ENCODE measurements at regions not wholly inside any gene's neighbourhood (a gene's known extent, or its start where the extent isn't known, plus 50 kb on each side); places are given as distances from the start of the nearest gene placed in this dataset.

DNA sequence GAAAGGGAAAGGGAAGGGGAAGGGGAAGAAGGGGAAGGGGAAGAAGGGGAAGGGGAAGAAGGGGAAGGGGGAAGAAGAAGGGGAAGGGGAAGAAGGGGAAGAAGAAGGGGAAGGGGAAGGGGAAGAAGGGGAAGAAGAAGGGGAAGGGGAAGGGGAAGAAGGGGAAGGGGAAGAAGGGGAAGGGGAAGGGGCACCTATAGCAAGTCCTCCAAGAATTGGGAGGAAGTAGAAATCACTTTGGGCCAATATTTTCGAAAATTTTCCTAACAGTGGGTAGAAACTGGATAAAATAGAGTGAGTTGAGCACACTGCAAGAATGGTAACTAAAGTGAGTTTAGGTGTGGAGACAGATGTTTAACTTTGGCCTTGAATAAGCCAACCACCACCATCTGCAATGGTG lies 915.3 kb downstream of the DNAH5 start:
- H3K4me3 ChIP-seq = no peak overlapping the region
- H3K36me3 ChIP-seq = no peaks in the 10 kb centered on the region
- no peak overlapping the region for H3K27ac ChIP-seq
- H3K9me3 ChIP-seq = no peaks in the 10 kb centered on the region
- no peaks in the 10 kb centered on the region for H3K27me3 ChIP-seq
- DNase-seq (ENCODE audit: low spot score) = no peak
- TF ChIP-seq, protein P1, sequence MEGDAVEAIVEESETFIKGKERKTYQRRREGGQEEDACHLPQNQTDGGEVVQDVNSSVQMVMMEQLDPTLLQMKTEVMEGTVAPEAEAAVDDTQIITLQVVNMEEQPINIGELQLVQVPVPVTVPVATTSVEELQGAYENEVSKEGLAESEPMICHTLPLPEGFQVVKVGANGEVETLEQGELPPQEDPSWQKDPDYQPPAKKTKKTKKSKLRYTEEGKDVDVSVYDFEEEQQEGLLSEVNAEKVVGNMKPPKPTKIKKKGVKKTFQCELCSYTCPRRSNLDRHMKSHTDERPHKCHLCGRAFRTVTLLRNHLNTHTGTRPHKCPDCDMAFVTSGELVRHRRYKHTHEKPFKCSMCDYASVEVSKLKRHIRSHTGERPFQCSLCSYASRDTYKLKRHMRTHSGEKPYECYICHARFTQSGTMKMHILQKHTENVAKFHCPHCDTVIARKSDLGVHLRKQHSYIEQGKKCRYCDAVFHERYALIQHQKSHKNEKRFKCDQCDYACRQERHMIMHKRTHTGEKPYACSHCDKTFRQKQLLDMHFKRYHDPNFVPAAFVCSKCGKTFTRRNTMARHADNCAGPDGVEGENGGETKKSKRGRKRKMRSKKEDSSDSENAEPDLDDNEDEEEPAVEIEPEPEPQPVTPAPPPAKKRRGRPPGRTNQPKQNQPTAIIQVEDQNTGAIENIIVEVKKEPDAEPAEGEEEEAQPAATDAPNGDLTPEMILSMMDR (IDR thresholded peaks at IDR 0.05) = no peak
- H3K4me1 ChIP-seq = no peaks in the 10 kb centered on the region

DNA sequence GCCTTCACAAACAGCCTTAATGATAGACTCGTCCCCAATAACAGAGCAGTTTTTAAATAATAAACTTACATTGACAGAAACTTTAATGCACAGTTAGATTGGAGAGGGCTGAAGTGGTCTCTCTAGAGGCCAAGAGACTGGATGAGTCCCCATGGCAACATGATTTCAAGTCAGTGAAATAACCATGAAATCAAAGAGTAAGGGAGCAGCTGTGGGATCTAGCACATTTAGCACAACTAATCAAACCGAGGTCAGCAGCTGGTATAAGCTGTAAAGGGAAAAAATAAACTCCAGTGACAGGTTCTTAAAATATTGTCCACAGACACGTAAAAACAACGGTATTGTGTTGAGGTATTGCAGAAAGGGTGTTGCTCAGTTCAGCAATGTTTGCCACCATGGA lies 916.6 kb downstream of the DNAH5 start:
- no peak for DNase-seq (ENCODE audit: low spot score)
- Histone ChIP-seq H3K4me3 (no peak overlapping the region), H3K36me3 (no peaks in the 10 kb centered on the region), H3K4me1 (no peaks in the 10 kb centered on the region), H3K9me3 (no peaks in the 10 kb centered on the region), H3K27me3 (no peaks in the 10 kb centered on the region), H3K27ac (no peak overlapping the region)
- TF ChIP-seq, protein P1 (IDR thresholded peaks at IDR 0.05) = no peak

DNA sequence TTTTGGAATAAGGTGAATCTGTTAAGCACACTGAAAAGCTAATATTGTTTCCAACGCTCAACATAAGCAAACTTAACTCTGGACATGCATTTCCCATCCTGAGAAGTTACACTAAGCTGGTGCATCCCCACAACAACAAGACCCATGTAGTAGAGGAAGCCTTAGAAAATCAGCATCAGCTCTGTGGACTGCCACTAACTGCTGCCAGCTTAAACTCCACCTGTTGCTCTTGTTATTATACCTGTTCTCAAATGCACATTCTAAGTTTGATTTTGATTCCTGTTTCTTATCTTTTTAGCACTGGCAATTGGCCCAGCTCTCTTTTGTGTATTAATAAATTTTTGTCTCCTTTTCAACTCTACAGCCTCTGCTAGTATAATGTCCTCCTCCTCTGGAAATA lies 924.8 kb downstream of the DNAH5 start:
- no peak for DNase-seq (ENCODE audit: low spot score)
- H3K9me3 ChIP-seq = no peaks in the 10 kb centered on the region
- TF ChIP-seq, protein P1 (IDR thresholded peaks at IDR 0.05) = no peak
- H3K36me3 ChIP-seq = no peaks in the 10 kb centered on the region
- no peaks in the 10 kb centered on the region for H3K4me1 ChIP-seq
- no peak overlapping the region for H3K27ac ChIP-seq
- no peaks in the 10 kb centered on the region for H3K27me3 ChIP-seq
- H3K4me3 ChIP-seq = no peak overlapping the region

DNA sequence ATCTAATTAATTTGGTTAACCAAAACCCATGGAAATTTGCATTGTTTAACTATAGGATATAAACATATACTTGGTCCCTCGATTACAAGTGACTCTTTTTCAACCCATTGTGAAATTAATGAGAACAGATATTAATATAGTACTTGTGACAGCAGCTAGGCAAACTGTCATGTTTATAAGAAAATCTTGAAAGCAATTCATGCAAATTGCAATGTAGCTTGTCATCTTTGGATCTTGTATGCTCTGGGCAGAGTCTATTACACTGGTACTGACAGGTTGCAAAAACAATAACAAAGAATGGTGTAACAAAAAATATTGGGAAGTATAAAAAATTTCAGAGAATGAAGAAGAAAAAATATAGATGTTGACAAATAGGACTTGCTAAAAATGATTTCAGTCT lies 941.0 kb downstream of the DNAH5 start:
- Histone ChIP-seq H3K27ac (no peak overlapping the region), H3K27me3 (no peaks in the 10 kb centered on the region), H3K36me3 (no peaks in the 10 kb centered on the region), H3K4me1 (no peaks in the 10 kb centered on the region), H3K4me3 (no peak overlapping the region), H3K9me3 (no peaks in the 10 kb centered on the region)
- DNase-seq (ENCODE audit: low spot score) = no peak
- TF ChIP-seq, protein P1 (IDR thresholded peaks at IDR 0.05) = no peak

DNA sequence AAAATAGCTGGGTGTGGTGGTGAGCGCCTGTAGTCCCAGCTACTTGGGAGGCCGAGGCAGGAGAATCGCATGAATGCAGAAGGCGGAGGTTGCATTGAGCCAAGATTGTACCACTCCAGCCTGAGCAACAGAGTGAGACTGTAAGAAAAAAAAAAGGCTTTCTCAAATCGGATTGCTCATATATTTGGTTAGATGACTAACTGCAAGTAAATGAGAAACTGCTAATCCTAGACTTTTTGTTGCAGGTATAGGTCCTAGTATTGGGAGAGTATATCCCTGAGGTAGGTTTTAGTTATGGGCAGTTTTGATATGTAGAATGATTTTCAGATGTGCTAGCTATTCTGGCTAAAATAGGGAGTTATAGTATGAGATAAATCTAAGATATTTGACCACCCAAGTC lies 944.8 kb downstream of the DNAH5 start:
- no peaks in the 10 kb centered on the region for H3K27me3 ChIP-seq
- no peak overlapping the region for H3K4me3 ChIP-seq
- no peaks in the 10 kb centered on the region for H3K4me1 ChIP-seq
- no peak overlapping the region for H3K27ac ChIP-seq
- no peaks in the 10 kb centered on the region for H3K9me3 ChIP-seq
- no peaks in the 10 kb centered on the region for H3K36me3 ChIP-seq
- TF ChIP-seq, protein P1 (IDR thresholded peaks at IDR 0.05) = no peak
- no peak for DNase-seq (ENCODE audit: low spot score)

DNA sequence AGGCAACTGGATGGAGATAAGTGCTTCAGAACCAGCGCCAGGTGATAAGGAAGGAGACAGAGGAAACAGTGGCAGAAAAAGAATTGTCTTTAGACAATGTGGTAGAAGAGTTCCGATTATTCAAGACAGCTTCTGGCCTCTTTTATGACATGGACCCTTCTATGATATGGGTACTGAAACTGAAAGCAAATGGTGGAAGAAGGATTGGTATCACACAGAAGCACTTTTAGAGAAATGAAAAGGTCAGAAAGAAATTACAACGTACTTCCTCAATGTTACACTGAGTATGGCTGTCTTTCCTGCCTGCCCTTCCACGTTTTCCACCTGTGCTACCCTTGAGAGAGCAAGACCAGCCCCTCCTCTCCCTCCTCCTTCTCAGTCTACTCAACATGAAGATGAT lies 959.3 kb downstream of the DNAH5 start:
- no peak for DNase-seq (ENCODE audit: low spot score)
- Histone ChIP-seq H3K36me3 (no peaks in the 10 kb centered on the region), H3K27ac (no peak overlapping the region), H3K27me3 (no peaks in the 10 kb centered on the region), H3K9me3 (no peaks in the 10 kb centered on the region), H3K4me1 (no peaks in the 10 kb centered on the region), H3K4me3 (no peak overlapping the region)
- TF ChIP-seq, protein P1 (IDR thresholded peaks at IDR 0.05) = no peak
